ENCODE measurements at regions not wholly inside any gene's neighbourhood (a gene's known extent, or its start where the extent isn't known, plus 50 kb on each side); places are given as distances from the start of the nearest gene placed in this dataset.

- H3K9me3 Mint-ChIP-seq, result peaks cover 0 to 12% (median 3%) of the 10 kb centered on the region in 7 donors
- no peaks in the 10 kb centered on the region for H3K4me1 Mint-ChIP-seq
- no peak overlapping the region for H3K27ac Mint-ChIP-seq
- H3K36me3 Mint-ChIP-seq, result no peaks in the 10 kb centered on the region
- DNase-seq (no peak), ATAC-seq (ENCODE audit: low read depth in 2 of 2) (no peak)
- no peak overlapping the region for H3K4me3 Mint-ChIP-seq
- peaks cover 0 to 8% (median 0%) of the 10 kb centered on the region in 3 donors for H3K27me3 Mint-ChIP-seq
Measured at GRCh38 chr18:43994381-43994780, 686.3 kb upstream of the SETBP1 start.

- H3K4me1 Mint-ChIP-seq, result peaks cover 0 to under 1% (median 0%) of the 10 kb centered on the region in 3 donors
- no peak overlapping the region for H3K27ac Mint-ChIP-seq
- peaks cover 0 to 4% (median 0%) of the 10 kb centered on the region in 3 donors for H3K27me3 Mint-ChIP-seq
- H3K9me3 Mint-ChIP-seq, result peaks cover 0 to 2% (median 0%) of the 10 kb centered on the region in 7 donors
- ATAC-seq (ENCODE audit: low read depth in 2 of 2) (no peak), DNase-seq (no peak)
- no peak overlapping the region for H3K4me3 Mint-ChIP-seq
- no peaks in the 10 kb centered on the region for H3K36me3 Mint-ChIP-seq
Measured at GRCh38 chr18:44013871-44014270, 666.8 kb upstream of the SETBP1 start.

- ATAC-seq (ENCODE audit: low read depth in 2 of 2) (no peak), DNase-seq (no peak)
- no peaks in the 10 kb centered on the region for H3K4me1 Mint-ChIP-seq
- H3K9me3 Mint-ChIP-seq, result peaks cover 0 to 13% (median 8%) of the 10 kb centered on the region in 7 donors
- H3K36me3 Mint-ChIP-seq, result no peaks in the 10 kb centered on the region
- no peak overlapping the region for H3K27ac Mint-ChIP-seq
- no peak overlapping the region for H3K4me3 Mint-ChIP-seq
- H3K27me3 Mint-ChIP-seq, result peaks cover 0 to 8% (median 5%) of the 10 kb centered on the region in 3 donors
Measured at GRCh38 chr18:44025421-44025820, 655.3 kb upstream of the SETBP1 start.

DNA sequence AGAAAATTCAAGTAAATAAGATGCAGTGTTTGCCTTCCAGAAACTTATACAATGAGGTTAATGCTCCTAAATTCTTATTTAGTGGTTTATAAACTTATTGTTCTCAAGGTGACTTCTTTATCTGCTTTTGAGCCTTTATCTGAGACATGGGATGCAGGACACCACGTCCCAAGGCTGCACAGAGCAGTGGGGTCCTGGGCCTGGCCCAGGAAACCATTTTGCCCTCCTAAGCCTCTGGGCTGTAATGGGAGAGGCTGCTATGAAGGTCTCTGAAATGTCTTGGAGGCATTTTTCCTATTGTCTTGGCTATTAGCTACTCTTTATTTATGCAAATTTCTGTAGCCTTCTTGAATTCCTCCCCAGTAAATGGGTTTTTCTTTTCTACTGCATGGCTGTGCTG lies 652.6 kb upstream of the SETBP1 start:
- Mint-ChIP-seq H3K36me3 (no peaks in the 10 kb centered on the region), H3K4me3 (no peak overlapping the region), H3K27ac (peak overlapping the region in 1 of 6 donors; percentile 53), H3K4me1 (no peaks in the 10 kb centered on the region), H3K9me3 (peaks cover 0 to 13% (median 5%) of the 10 kb centered on the region in 7 donors), H3K27me3 (peaks cover 0 to 10% (median 8%) of the 10 kb centered on the region in 3 donors)
- ATAC-seq (ENCODE audit: low read depth in 2 of 2) (no peak), DNase-seq (no peak)

DNA sequence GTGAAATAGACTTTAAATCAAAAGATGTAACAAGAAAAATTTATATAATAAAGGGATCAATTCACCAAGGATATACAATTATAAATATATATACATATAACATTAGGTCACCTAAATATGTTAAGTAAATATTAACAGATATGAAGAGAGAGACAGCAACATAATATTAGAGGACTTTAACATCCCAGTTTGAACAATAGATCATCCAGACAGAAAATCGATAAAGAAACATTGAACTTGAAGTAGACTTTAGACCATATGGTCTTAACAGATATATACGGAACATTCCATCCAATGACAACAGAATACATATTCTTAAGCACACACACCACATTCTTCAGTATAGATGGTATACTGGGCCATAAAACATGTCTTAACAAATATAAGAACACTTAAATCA lies 649.6 kb upstream of the SETBP1 start:
- Mint-ChIP-seq H3K9me3 (peaks cover 0 to 9% (median 3%) of the 10 kb centered on the region in 7 donors), H3K27ac (no peak overlapping the region), H3K4me1 (no peaks in the 10 kb centered on the region), H3K36me3 (no peaks in the 10 kb centered on the region), H3K27me3 (peaks cover 0 to 10% (median 8%) of the 10 kb centered on the region in 3 donors), H3K4me3 (no peak overlapping the region)
- no peak for DNase-seq
- ATAC-seq (ENCODE audit: low read depth in 2 of 2), result no peak

- DNase-seq (no peak), ATAC-seq (ENCODE audit: low read depth in 2 of 2) (no peak)
- Mint-ChIP-seq H3K9me3 (peaks cover 0 to 8% (median 3%) of the 10 kb centered on the region in 7 donors), H3K4me3 (no peak overlapping the region), H3K36me3 (no peaks in the 10 kb centered on the region), H3K27me3 (peaks cover 0 to 10% (median 8%) of the 10 kb centered on the region in 3 donors), H3K4me1 (no peaks in the 10 kb centered on the region), H3K27ac (no peak overlapping the region)
Measured at GRCh38 chr18:44033144-44033701, 647.5 kb upstream of the SETBP1 start.

DNA sequence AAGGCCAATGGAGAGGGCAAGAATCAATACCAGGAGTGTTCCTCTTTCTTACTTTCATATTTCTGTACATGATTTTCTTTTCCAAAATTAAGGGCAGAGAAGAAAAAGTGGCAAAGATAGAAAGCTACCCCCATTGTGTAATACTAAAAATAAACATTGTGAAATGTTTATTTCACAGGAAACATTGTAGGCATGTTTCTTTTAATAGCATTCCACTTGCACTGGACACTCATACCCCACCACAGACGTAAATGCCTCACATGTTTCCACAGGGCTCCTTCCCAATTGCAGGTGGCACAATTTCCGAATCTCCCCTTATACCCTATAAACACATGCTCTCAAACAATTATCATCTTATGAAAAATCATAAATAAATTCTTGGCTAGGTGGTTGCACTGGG lies 645.1 kb upstream of the SETBP1 start:
- no peak overlapping the region for H3K4me3 Mint-ChIP-seq
- ATAC-seq (ENCODE audit: low read depth in 2 of 2) (no peak), DNase-seq (no peak)
- H3K9me3 Mint-ChIP-seq, result peaks cover 0 to 2% (median 0%) of the 10 kb centered on the region in 7 donors
- H3K27ac Mint-ChIP-seq, result no peak overlapping the region
- no peaks in the 10 kb centered on the region for H3K4me1 Mint-ChIP-seq
- H3K27me3 Mint-ChIP-seq, result peaks cover 0 to 5% (median 0%) of the 10 kb centered on the region in 3 donors
- no peaks in the 10 kb centered on the region for H3K36me3 Mint-ChIP-seq

DNA sequence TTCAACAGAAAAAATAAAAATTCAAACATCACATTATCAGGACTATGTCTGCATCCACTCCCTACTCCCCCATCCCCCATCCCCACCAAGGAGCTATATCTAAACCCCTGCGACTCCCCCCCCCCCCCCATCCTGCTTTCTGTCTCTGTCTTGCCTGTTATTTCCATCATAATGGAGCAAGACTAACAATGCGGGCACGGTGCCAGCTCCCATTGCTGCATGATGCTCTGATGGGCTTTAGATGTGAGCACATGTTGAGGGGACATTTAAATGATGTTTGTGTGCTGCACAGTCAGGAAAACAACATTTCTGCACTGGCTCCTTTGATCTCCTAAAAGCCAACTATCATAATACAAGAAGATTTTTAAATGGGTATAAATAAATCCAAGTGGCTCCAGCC lies 644.2 kb upstream of the SETBP1 start:
- no peak for ATAC-seq (ENCODE audit: low read depth in 2 of 2)
- Mint-ChIP-seq H3K9me3 (peaks cover 0 to 2% (median 0%) of the 10 kb centered on the region in 7 donors), H3K4me3 (no peak overlapping the region), H3K4me1 (no peaks in the 10 kb centered on the region), H3K27ac (no peak overlapping the region), H3K27me3 (peaks cover 0 to 6% (median 0%) of the 10 kb centered on the region in 3 donors), H3K36me3 (no peaks in the 10 kb centered on the region)
- DNase-seq, result no peak

- Mint-ChIP-seq H3K27me3 (peaks cover 0 to 4% (median 0%) of the 10 kb centered on the region in 3 donors), H3K27ac (no peak overlapping the region), H3K4me1 (no peaks in the 10 kb centered on the region), H3K9me3 (no peaks in the 10 kb centered on the region), H3K36me3 (no peaks in the 10 kb centered on the region), H3K4me3 (no peak overlapping the region)
- DNase-seq (no peak), ATAC-seq (ENCODE audit: low read depth in 2 of 2) (no peak)
Measured at GRCh38 chr18:44039216-44039615, 641.5 kb upstream of the SETBP1 start.

- no peak for DNase-seq
- ATAC-seq (ENCODE audit: low read depth in 2 of 2), result no peak
- Mint-ChIP-seq H3K9me3 (no peaks in the 10 kb centered on the region), H3K27me3 (peaks cover 0 to 4% (median 0%) of the 10 kb centered on the region in 3 donors), H3K4me3 (no peak overlapping the region), H3K36me3 (no peaks in the 10 kb centered on the region), H3K4me1 (no peaks in the 10 kb centered on the region), H3K27ac (no peak overlapping the region)
Measured at GRCh38 chr18:44039826-44040225, 640.9 kb upstream of the SETBP1 start.

DNA sequence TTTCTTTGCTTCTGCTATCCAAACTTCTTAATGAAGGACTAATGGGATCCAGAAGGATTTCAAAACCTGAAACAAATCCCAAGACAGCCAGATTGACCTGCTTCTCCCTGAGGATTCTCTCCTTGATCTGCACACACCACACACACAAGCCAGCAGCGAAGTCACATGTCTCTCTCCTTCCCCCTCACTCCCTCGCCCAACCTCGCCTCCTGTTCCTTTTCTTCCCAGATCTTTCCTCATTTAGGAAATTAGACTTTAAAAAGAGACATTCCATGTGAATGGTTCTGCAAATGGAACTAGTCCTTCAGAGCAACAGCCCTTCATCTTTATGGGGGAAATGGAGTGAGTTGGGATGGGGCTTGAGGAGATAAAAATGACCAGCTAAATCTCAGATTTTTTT lies 639.1 kb upstream of the SETBP1 start:
- H3K27ac Mint-ChIP-seq, result no peak overlapping the region
- ATAC-seq (ENCODE audit: low read depth in 2 of 2), result no peak

GRCh38 chr18:44041961-44042360 lies 638.7 kb upstream of the SETBP1 start:
- H3K4me3 Mint-ChIP-seq, result no peak overlapping the region
- no peaks in the 10 kb centered on the region for H3K36me3 Mint-ChIP-seq
- H3K27me3 Mint-ChIP-seq, result peaks cover 0 to 4% (median 0%) of the 10 kb centered on the region in 3 donors
- H3K4me1 Mint-ChIP-seq, result no peaks in the 10 kb centered on the region
- no peak for DNase-seq
- ATAC-seq (ENCODE audit: low read depth in 2 of 2), result no peak
- no peaks in the 10 kb centered on the region for H3K9me3 Mint-ChIP-seq
- H3K27ac Mint-ChIP-seq, result no peak overlapping the region

More for the DNA sequence above, 639.1 kb upstream of the SETBP1 start:
- Mint-ChIP-seq H3K36me3 (no peaks in the 10 kb centered on the region), H3K9me3 (no peaks in the 10 kb centered on the region), H3K4me3 (no peak overlapping the region), H3K27me3 (peaks cover 0 to 4% (median 0%) of the 10 kb centered on the region in 3 donors), H3K4me1 (no peaks in the 10 kb centered on the region)
- DNase-seq, result no peak

GRCh38 chr18:44046376-44046975 lies 634.2 kb upstream of the SETBP1 start:
- H3K36me3 Mint-ChIP-seq, result no peaks in the 10 kb centered on the region
- no peaks in the 10 kb centered on the region for H3K4me1 Mint-ChIP-seq
- H3K27ac Mint-ChIP-seq, result no peak overlapping the region
- H3K27me3 Mint-ChIP-seq, result peaks cover 0 to 3% (median 0%) of the 10 kb centered on the region in 3 donors
- no peaks in the 10 kb centered on the region for H3K9me3 Mint-ChIP-seq
- no peak overlapping the region for H3K4me3 Mint-ChIP-seq
- DNase-seq (no peak), ATAC-seq (ENCODE audit: low read depth in 2 of 2) (no peak)

- no peaks in the 10 kb centered on the region for H3K9me3 Mint-ChIP-seq
- no peak overlapping the region for H3K4me3 Mint-ChIP-seq
- no peak overlapping the region for H3K27ac Mint-ChIP-seq
- H3K4me1 Mint-ChIP-seq, result no peaks in the 10 kb centered on the region
- no peak for DNase-seq
- no peak for ATAC-seq (ENCODE audit: low read depth in 2 of 2)
- H3K36me3 Mint-ChIP-seq, result no peaks in the 10 kb centered on the region
- H3K27me3 Mint-ChIP-seq, result no peaks in the 10 kb centered on the region
Measured at GRCh38 chr18:44047585-44047984, 633.1 kb upstream of the SETBP1 start.

All from naive B cell (primary cell).